CD4-positive, alpha-beta T cell treated with Interleukin-17A for 1 hour (primary cell): ENCODE measurements at regions not wholly inside any gene's neighbourhood (a gene's known extent, or its start where the extent isn't known, plus 50 kb on each side); places are given as distances from the start of the nearest gene placed in this dataset.

Experiments used
- DNase-seq: peaks from one replicate; pipeline ENCODE4 v3.0.0-alpha.2; 2020

GRCh38 chr5:61689153-61689846, 357.2 kb downstream of the ZSWIM6 start:
- no peak for DNase-seq

GRCh38 chr5:61697809-61698558, 365.9 kb downstream of the ZSWIM6 start:
- DNase-seq = no peak

- DNase-seq = no peak
These were observed 370.0 kb downstream of the ZSWIM6 start for GRCh38 chr5:61701877-61702602.

- DNase-seq = no peak
These were observed 370.7 kb downstream of the ZSWIM6 start for GRCh38 chr5:61702784-61703183.

- DNase-seq = no peak
These were observed 372.2 kb downstream of the ZSWIM6 start for GRCh38 chr5:61704289-61704688.

GRCh38 chr5:61706751-61707150, 374.7 kb downstream of the ZSWIM6 start:
- no peak for DNase-seq

- DNase-seq = no peak
These were observed 387.1 kb downstream of the ZSWIM6 start for GRCh38 chr5:61719124-61719523.

- DNase-seq = no peak
These were observed 388.8 kb downstream of the ZSWIM6 start for GRCh38 chr5:61720829-61721228.

- no peak for DNase-seq
These were observed 392.0 kb downstream of the ZSWIM6 start for GRCh38 chr5:61724102-61724501.

- DNase-seq = no peak
These were observed 396.2 kb downstream of the ZSWIM6 start for GRCh38 chr5:61728287-61728686.

GRCh38 chr5:61730866-61731265, 398.8 kb downstream of the ZSWIM6 start:
- no peak for DNase-seq

GRCh38 chr5:61731267-61731945, 399.3 kb downstream of the ZSWIM6 start:
- DNase-seq = no peak

GRCh38 chr5:61731946-61732314, 399.9 kb downstream of the ZSWIM6 start:
- no peak for DNase-seq

GRCh38 chr5:61732369-61732768, 400.3 kb downstream of the ZSWIM6 start:
- DNase-seq = no peak

GRCh38 chr5:61732796-61733195, 400.7 kb downstream of the ZSWIM6 start:
- no peak for DNase-seq

GRCh38 chr5:61734001-61734400, 401.9 kb downstream of the ZSWIM6 start:
- DNase-seq = no peak

GRCh38 chr5:61734966-61735365, 402.9 kb downstream of the ZSWIM6 start:
- DNase-seq = no peak

GRCh38 chr5:61735531-61735930, 403.5 kb downstream of the ZSWIM6 start:
- no peak for DNase-seq

- DNase-seq = no peak
These were observed 403.9 kb downstream of the ZSWIM6 start for GRCh38 chr5:61735995-61736394.

GRCh38 chr5:61737301-61737963, 405.4 kb downstream of the ZSWIM6 start:
- DNase-seq = no peak

- DNase-seq = no peak
These were observed 405.9 kb downstream of the ZSWIM6 start for GRCh38 chr5:61737964-61738340.

GRCh38 chr5:61738446-61738845, 406.4 kb downstream of the ZSWIM6 start:
- no peak for DNase-seq
